GM13977 (cell line): ENCODE measurements at regions not wholly inside any gene's neighbourhood (a gene's known extent, or its start where the extent isn't known, plus 50 kb on each side); places are given as distances from the start of the nearest gene placed in this dataset.

Experiments
- DNase-seq: peaks from one replicate; pipeline ENCODE4 v3.0.0; 2012; ENCODE audit warnings: low spot score
- CTCF ChIP-seq: IDR thresholded peaks from 2 replicates; pipeline ENCODE4 v1.5.1; 2012; ENCODE audit warnings: mild to moderate bottlenecking, control low read depth; ENCODE audit not compliant: insufficient read depth; ENCODE audit errors: extremely low read depth, missing control alignments
- in situ Hi-C: fragments of 300-500 bp; cut with MboI; formaldehyde crosslinking; loops from one replicate; pipeline ENCODE4 v1.12.0; 2022; ENCODE audit warnings: low sequenced_read_pairs, low pct_unique_long_range_greater_than_20kb, mixed read lengths, inconsistent platforms; ENCODE audit not compliant: unreplicated experiment

GRCh38 chr19:27657271-27658051 lies 1555.5 kb downstream of the UQCRFS1 start:
- in situ Hi-C loops: no loop called here
- TF ChIP-seq CTCF: no peak
- no peak for DNase-seq

GRCh38 chr19:27654266-27654990 lies 1558.5 kb downstream of the UQCRFS1 start:
- no peak for DNase-seq
- in situ Hi-C loops: no loop called here
- TF ChIP-seq CTCF: no peak

- in situ Hi-C loops: no loop called here
- DNase-seq: no peak
- no peak for TF ChIP-seq CTCF
These were observed 1560.2 kb downstream of the UQCRFS1 start for GRCh38 chr19:27652796-27653195.

- in situ Hi-C loops: no loop called here
- DNase-seq: no peak
- no peak for TF ChIP-seq CTCF
These were observed 1560.7 kb downstream of the UQCRFS1 start for GRCh38 chr19:27652281-27652680.

GRCh38 chr19:27647423-27647822 lies 1565.5 kb downstream of the UQCRFS1 start:
- in situ Hi-C loops: no loop called here
- no peak for DNase-seq

GRCh38 chr19:27635401-27635800 lies 1577.5 kb downstream of the UQCRFS1 start:
- no peak for TF ChIP-seq CTCF
- in situ Hi-C loops: no loop called here
- DNase-seq: no peak

More at GRCh38 chr19:27647423-27647822, 1565.5 kb downstream of the UQCRFS1 start:
- no peak for TF ChIP-seq CTCF
